GM23338 (cell line): ENCODE measurements at regions not wholly inside any gene's neighbourhood (a gene's known extent, or its start where the extent isn't known, plus 50 kb on each side); places are given as distances from the start of the nearest gene placed in this dataset.
A peak's percentile ranks its signal among the peaks of the same experiment; 100 is the strongest.

Source experiments
- ATAC-seq: fragments of 200-7000 bp; cut with Tn5 transposase; 3 replicates; pipeline ENCODE4 v1.9.1; 2020
- DNase-seq: peaks from one replicate; pipeline ENCODE4 v3.0.0-alpha.2; 2015; ENCODE audit warnings: low spot score
- H2AFZ ChIP-seq: fragments of 200-600 bp; sonication (generic); 2 replicates; pipeline ENCODE4 v1.8.0; 2016; ENCODE audit warnings: antibody characterized with exemption, mild to moderate bottlenecking, moderate library complexity
- H3F3A ChIP-seq: fragments of 200-600 bp; sonication (generic); replicated peaks from 2 replicates; pipeline ENCODE4 v1.8.0; 2017; ENCODE audit warnings: antibody characterized with exemption, mixed run types, low read depth
- H3K27ac ChIP-seq: fragments of 200-600 bp; sonication (generic); 2 replicates; pipeline ENCODE4 v1.6.1; 2016; ENCODE audit warnings: low read depth
- H3K27me3 ChIP-seq: fragments of 200-600 bp; sonication (generic); 2 replicates; pipeline ENCODE4 v1.8.0; 2016; ENCODE audit warnings: mild to moderate bottlenecking, mixed run types, moderate library complexity; ENCODE audit not compliant: insufficient read depth
- H3K36me3 ChIP-seq: fragments of 200-600 bp; sonication (generic); 2 replicates; pipeline ENCODE4 v1.8.0; 2016; ENCODE audit warnings: mild to moderate bottlenecking; ENCODE audit not compliant: insufficient read depth
- H3K4me1 ChIP-seq: fragments of 200-600 bp; sonication (generic); 2 replicates; pipeline ENCODE4 v1.8.0; 2016; ENCODE audit warnings: mild to moderate bottlenecking, moderate library complexity; ENCODE audit not compliant: insufficient read depth
- H3K4me2 ChIP-seq: fragments of 200-600 bp; sonication (generic); 2 replicates; pipeline ENCODE4 v1.7.1; 2017; ENCODE audit warnings: mixed run types
- H3K4me3 ChIP-seq: fragments of 200-600 bp; sonication (generic); 2 replicates; pipeline ENCODE4 v1.6.1; 2016; ENCODE audit warnings: mixed run types
- H3K79me2 ChIP-seq: fragments of 200-600 bp; sonication (generic); replicated peaks from 2 replicates; pipeline ENCODE4 v1.8.0; 2017; ENCODE audit warnings: mild to moderate bottlenecking; ENCODE audit not compliant: insufficient read depth
- H3K9me2 ChIP-seq: fragments of 200-600 bp; sonication (generic); 2 replicates; pipeline ENCODE4 v1.8.0; 2017; ENCODE audit not compliant: insufficient read depth
- H4K20me1 ChIP-seq: fragments of 200-600 bp; sonication (generic); replicated peaks from 2 replicates; pipeline ENCODE4 v1.8.0; 2017; ENCODE audit warnings: mild to moderate bottlenecking; ENCODE audit not compliant: insufficient read depth
- H3K27ac Mint-ChIP-seq: 2 replicates; pipeline ENCODE4 v1.8.0; 2020; ENCODE audit warnings: inconsistent platforms, mild to moderate bottlenecking, moderate library complexity, mixed read lengths
- H3K27me3 Mint-ChIP-seq: 3 replicates; pipeline ENCODE4 v1.8.0; 2022; ENCODE audit warnings: low read depth, mild to moderate bottlenecking, moderate library complexity, mixed read lengths, inconsistent platforms; ENCODE audit not compliant: insufficient read depth, poor library complexity
- H3K36me3 Mint-ChIP-seq: 3 replicates; pipeline ENCODE4 v1.8.0; 2021; ENCODE audit warnings: low read depth, mild to moderate bottlenecking, inconsistent platforms, moderate library complexity, mixed read lengths
- H3K4me1 Mint-ChIP-seq: 3 replicates; pipeline ENCODE4 v1.8.0; 2020; ENCODE audit warnings: mild to moderate bottlenecking, inconsistent platforms, mixed read lengths
- H3K4me3 Mint-ChIP-seq: 3 replicates; pipeline ENCODE4 v1.8.0; 2021; ENCODE audit warnings: moderate library complexity, mild to moderate bottlenecking, inconsistent platforms, mixed read lengths
- H3K9me3 Mint-ChIP-seq: 3 replicates; pipeline ENCODE4 v1.8.0; 2020; ENCODE audit warnings: moderate library complexity, mild to moderate bottlenecking, inconsistent platforms, mixed read lengths
- CREB1 ChIP-seq: fragments of 250-450 bp; sonication (Bioruptor Pico); IDR thresholded peaks from 2 replicates; pipeline ENCODE4 v1.5.0; 2020; ENCODE audit warnings: low read depth, mild to moderate bottlenecking, moderate library complexity
- ETS1 ChIP-seq: IDR thresholded peaks from 2 replicates; pipeline ENCODE4 v1.6.1; 2016; ENCODE audit warnings: antibody characterized with exemption
- EZH2 ChIP-seq: fragments of 200-600 bp; sonication (generic); IDR thresholded peaks from one replicate; pipeline ENCODE4 v1.8.0; 2017; ENCODE audit warnings: antibody characterized with exemption, mild to moderate bottlenecking, low read depth; ENCODE audit not compliant: unreplicated experiment
- EZH2phosphoT487 ChIP-seq: fragments of 200-600 bp; sonication (generic); IDR thresholded peaks from one replicate; pipeline ENCODE4 v1.8.1; 2018; ENCODE audit warnings: antibody characterized with exemption; ENCODE audit not compliant: unreplicated experiment
- JUNB ChIP-seq: IDR thresholded peaks from one replicate; pipeline ENCODE4 v1.6.1; 2016; ENCODE audit warnings: antibody characterized with exemption; ENCODE audit not compliant: unreplicated experiment
- NANOG ChIP-seq: IDR thresholded peaks from 2 replicates; pipeline ENCODE4 v1.6.1; 2016; ENCODE audit warnings: antibody characterized with exemption, borderline replicate concordance
- REST ChIP-seq: IDR thresholded peaks from one replicate; pipeline ENCODE4 v1.6.1; 2018; ENCODE audit warnings: antibody characterized with exemption; ENCODE audit not compliant: unreplicated experiment
- STAT1 ChIP-seq: IDR thresholded peaks from one replicate; pipeline ENCODE4 v1.6.1; 2016; ENCODE audit warnings: antibody characterized with exemption; ENCODE audit not compliant: unreplicated experiment
- ZNF114 ChIP-seq: fragments of 250-450 bp; sonication (Bioruptor Pico); IDR thresholded peaks from 2 replicates; pipeline ENCODE4 v1.5.0; 2020; ENCODE audit warnings: mild to moderate bottlenecking, moderate library complexity
- ZNF331 ChIP-seq: fragments of 250-450 bp; sonication (Bioruptor Pico); IDR thresholded peaks from 2 replicates; pipeline ENCODE4 v1.5.0; 2020; ENCODE audit warnings: low read depth, mild to moderate bottlenecking, moderate library complexity
- ZNF462 ChIP-seq: fragments of 250-450 bp; sonication (Bioruptor Pico); IDR thresholded peaks from 2 replicates; pipeline ENCODE4 v1.5.0; 2020; ENCODE audit warnings: mild to moderate bottlenecking, moderate library complexity

- TF ChIP-seq REST (no peak), EZH2 (no peak), ZNF114 (CRISPR knock-in tag) (no peak), STAT1 (no peak), NANOG (no peak), JUNB (no peak), ETS1 (no peak), CREB1 (CRISPR knock-in tag) (no peak)
Measured at GRCh38 chr7:23965296-23965695, 255.3 kb downstream of the STK31 start (continued).

- Histone ChIP-seq H3K4me3 (no peak overlapping the region), H3K9me2 (peaks cover 19% of the 10 kb centered on the region; the same call in 1 of the 2 replicates), H3K27ac (no peak overlapping the region), H4K20me1 (no peaks in the 10 kb centered on the region), H3F3A (no peaks in the 10 kb centered on the region), H2AFZ (no peak overlapping the region), H3K4me2 (no peak overlapping the region), H3K79me2 (no peaks in the 10 kb centered on the region), H3K27me3 (no peaks in the 10 kb centered on the region), H3K36me3 (no peaks in the 10 kb centered on the region), H3K4me1 (peaks cover 15% of the 10 kb centered on the region)
- Mint-ChIP-seq H3K27me3 (no peaks in the 10 kb centered on the region), H3K36me3 (no peaks in the 10 kb centered on the region), H3K27ac (peak overlapping the region; percentile 35), H3K4me3 (no peak overlapping the region), H3K4me1 (peaks cover 27% of the 10 kb centered on the region), H3K9me3 (no peaks in the 10 kb centered on the region)
- DNase-seq = no peak
- no peak for ATAC-seq
- TF ChIP-seq ZNF331 (CRISPR knock-in tag) = no peak
- no peak for TF ChIP-seq ZNF462 (CRISPR knock-in tag)
- TF ChIP-seq EZH2phosphoT487 = no peak
- no peak for TF ChIP-seq ZNF114 (CRISPR knock-in tag)
- no peak for TF ChIP-seq STAT1
Measured at GRCh38 chr7:23966941-23967340, 256.9 kb downstream of the STK31 start.
